Embryonic facial prominence (tissue), 1 donor: ENCODE measurements at regions not wholly inside any gene's neighbourhood (a gene's known extent, or its start where the extent isn't known, plus 50 kb on each side); places are given as distances from the start of the nearest gene placed in this dataset.

Experiments used
- DNase-seq: peaks from one replicate; pipeline ENCODE4 v3.0.0-alpha.2; 2016; ENCODE audit errors: extremely low spot score

DNA sequence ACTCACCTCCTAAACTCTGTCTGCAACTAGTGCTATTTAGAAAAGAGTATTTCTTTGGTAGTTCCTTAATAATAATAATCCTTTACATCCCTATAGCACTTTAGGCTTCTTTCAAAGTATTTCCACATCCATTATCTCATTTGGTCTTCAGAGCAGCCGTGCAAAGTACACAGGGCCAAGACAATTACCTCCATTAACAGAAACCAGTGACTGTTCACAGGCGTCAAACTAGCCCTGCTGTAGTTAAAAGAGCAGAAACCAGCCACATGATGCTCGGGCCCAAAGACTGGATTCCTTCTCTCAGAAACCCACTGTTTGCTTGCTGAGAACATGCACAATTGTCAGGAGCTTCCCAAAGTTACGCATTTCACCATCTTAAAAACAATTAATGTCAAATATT is 396.0 kb upstream of the DAB1 start:
- no peak for DNase-seq

DNA sequence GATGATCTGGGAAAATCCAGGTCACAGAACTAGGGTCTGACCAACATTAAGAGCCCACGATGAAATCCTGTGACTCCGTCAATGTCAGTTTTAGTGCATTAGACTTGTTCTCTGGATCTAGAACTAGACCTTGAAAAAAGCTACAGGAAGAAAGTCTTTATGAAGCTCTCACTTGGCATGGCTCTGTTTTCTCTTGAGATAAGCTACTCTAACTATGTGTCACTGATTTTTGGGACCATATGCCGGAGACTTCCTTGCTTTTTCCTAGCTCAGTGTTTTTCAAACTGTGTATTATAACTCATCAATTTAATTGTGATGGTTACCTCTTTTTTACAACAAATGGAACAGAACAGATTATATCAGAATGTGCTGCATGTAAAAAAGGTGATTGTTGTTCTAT is 379.7 kb upstream of the DAB1 start:
- no peak for DNase-seq

DNA sequence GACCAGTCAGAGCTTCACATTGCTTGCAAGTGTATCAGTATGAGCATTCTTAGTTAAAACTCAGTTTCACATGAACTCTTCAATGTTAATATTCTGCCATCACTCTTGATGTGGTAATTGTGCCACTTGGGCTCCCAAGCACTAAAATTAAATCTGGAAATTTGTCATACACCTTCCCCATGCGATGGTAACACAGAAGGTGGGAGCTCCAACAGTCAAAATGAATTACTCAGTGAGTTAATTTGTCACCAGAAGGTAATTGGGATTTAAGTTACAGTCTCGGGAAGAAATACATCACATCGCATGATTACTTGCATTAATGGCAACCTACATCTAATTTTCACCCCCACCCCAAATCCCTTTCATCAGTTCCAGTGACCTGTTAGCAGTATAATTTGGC is 376.5 kb upstream of the DAB1 start:
- DNase-seq, result no peak

DNA sequence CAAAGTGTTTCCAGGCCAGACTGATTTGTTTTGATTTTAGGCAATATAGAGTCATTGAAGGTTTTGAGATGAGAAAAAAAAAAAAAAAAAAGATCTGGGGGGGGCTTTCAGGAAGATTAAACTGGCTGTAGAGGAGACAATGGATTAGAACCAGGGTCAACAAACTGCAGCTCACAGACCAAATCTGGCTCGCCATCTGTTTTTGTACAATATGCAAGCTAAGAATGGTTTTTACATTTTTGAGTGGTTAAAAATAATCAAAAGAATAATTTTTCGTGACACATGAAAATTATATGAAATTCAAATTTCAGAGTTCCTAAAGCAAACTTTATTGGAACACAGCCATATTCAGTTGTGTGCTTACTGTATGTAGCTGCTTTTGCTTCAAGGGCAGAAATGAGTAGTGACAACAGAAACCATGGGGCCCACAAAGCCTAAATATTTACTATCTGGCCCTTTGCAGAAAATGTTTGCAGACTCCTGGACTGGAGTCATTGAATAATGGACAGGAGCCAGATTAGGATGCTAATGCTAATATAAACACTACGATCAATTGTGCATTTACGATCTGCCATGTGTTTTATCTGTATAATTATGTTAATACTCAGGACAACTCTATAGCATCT is 375.7 kb upstream of the DAB1 start:
- DNase-seq, result no peak

- DNase-seq, result no peak
Observed at GRCh38 chr1:57798543-57798942, 374.7 kb upstream of the DAB1 start.

DNA sequence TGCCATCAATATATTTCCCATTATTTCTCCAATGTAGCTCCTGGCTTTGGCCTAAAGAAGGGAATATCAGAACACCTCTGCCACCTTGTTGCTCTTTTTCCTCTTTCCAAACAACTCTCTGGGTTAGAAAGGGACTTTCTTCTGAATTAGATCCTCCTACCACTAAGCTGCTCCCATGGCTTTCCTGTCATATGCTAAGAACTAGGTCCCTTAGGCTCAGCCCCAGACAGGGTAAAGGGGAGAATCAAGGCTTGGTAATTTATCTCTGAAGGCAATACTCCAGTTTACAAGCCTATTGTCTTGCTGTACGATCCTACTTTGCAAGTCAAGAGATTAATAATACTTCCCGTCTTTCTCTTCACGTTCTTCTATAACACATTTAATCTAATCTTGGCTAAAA is 373.2 kb upstream of the DAB1 start:
- DNase-seq, result no peak

GRCh38 chr1:57796616-57797015 is 372.8 kb upstream of the DAB1 start:
- no peak for DNase-seq

DNA sequence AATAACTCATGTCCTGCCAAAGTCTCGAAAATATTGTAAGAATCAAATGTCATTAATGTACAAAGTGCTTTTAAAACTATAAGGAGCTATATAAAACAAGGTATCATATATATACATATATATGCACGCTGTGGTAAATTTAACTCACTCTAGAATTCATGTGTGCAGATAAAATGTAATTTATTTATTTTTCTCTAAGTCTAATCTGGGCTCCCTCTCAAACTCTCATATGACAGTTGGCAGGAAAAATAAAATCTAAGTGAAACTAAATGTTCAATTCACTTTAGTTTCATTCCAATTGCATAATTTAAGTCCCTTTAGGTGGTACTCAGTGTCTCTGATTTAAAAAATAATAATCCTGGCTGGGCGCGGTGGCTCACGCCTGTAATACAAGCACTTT is 372.0 kb upstream of the DAB1 start:
- DNase-seq, result no peak

DNA sequence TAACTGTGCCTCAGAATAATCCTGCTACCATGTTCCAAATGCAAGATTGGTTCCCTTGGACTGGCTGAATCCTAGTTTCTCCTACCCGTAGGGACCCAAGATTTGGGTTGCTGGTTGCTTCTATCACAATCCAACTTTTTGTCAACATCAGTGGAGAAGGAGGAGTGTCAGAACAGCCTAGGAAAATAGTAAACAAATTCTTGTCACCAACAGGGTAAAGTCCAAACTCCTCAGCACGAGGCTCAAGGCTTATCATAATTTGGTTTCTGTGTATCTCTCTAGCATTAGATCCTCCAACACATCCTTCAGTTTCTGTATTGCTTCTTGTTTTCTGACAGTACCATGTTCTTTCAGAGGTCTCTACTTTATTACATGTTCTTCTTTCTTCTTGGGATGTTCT is 370.2 kb upstream of the DAB1 start:
- DNase-seq, result no peak

- DNase-seq, result no peak
Observed at GRCh38 chr1:57791497-57791896, 367.6 kb upstream of the DAB1 start.

DNA sequence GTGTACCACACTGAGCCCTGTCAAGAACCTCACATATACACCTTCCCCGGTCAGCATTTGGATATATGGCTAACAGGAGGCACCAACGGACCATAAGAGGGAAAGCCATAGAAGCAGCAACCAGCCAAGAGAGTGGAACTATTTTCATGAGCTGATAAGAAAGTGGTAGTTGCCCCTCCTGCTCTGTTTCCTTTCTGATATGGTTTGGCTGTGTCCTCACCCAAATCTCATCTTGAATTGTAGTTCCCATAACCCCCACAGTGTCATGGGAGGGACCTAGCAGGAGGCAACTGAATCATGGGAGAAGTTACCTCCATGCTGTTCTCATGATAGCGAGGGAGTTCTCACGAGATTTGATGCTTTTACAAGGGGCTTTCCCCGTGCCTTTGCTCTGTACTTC is 366.1 kb upstream of the DAB1 start:
- no peak for DNase-seq

- no peak for DNase-seq
Observed at GRCh38 chr1:57788313-57788712, 364.5 kb upstream of the DAB1 start.

- no peak for DNase-seq
Observed at GRCh38 chr1:57784356-57784755, 360.5 kb upstream of the DAB1 start.

DNA sequence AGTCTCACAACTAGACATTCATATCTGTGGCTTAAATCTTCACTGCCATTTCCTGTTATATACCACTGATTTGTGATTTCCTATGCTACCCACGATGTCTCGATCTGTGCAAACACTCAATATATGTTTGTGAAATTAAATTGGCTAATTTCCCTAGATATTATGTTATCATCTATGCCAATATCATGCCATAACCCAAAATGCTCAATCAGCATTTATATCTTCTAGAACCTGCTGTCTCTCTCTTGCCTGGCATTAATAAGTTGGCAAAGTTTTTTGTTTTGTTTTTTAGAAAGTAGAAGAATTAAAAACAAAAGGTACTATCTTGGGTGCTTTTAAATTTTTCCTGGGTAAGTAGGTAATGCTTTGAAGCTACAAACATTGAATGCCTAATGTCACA is 358.5 kb upstream of the DAB1 start:
- no peak for DNase-seq

- no peak for DNase-seq
Observed at GRCh38 chr1:57772580-57773195, 348.8 kb upstream of the DAB1 start.

- DNase-seq, result no peak
Observed at GRCh38 chr1:57770772-57771171, 346.9 kb upstream of the DAB1 start.

GRCh38 chr1:57770236-57770635 is 346.4 kb upstream of the DAB1 start:
- no peak for DNase-seq

GRCh38 chr1:57761628-57762027 is 337.8 kb upstream of the DAB1 start:
- no peak for DNase-seq

- DNase-seq, result no peak
Observed at GRCh38 chr1:57752843-57753242, 329.0 kb upstream of the DAB1 start.

GRCh38 chr1:57748719-57749118 is 324.9 kb upstream of the DAB1 start:
- no peak for DNase-seq

- no peak for DNase-seq
Observed at GRCh38 chr1:57747818-57748217, 324.0 kb upstream of the DAB1 start.

DNA sequence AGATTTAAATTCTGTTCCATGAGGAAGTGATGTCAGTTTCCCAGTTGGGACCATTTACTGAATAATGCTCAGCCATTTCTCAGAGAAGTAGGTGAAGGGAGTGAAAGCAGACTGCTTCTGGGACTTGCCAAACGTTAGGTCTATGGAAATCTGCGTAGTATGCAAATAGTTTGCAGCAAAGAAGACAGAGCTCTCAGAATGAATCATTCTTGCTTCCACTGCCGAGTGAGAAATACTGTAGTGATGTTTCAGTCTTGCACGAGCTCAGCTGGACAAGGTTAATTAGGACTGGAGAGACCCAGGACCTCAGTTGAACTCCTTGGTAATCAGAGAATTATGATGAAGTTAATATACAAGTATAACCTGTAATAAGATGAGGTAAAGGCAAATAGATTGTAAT is 317.7 kb upstream of the DAB1 start:
- DNase-seq, result no peak

- DNase-seq, result no peak
Observed at GRCh38 chr1:57736940-57737339, 313.1 kb upstream of the DAB1 start.

DNA sequence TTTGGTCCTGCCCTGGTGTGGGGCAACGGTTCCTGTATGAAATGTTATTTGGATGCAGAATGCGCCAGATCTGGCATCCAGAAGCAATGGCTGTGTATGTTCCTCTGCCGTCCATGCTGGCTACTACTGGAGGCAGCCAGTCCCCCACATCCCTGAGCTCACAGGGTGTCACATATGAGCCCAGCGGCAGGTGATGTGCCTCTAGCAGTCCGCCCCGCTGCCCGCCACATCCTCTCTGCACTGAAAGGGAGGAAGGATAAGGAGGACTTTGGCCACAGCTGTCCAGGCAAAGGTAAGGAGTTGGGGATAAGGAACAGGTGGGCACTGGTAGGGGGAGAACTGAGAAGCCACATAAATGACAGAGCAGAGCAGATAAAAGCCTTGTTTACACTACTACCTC is 305.3 kb upstream of the DAB1 start:
- DNase-seq, result no peak
